Right kidney (tissue), 1 donor: ENCODE measurements at regions not wholly inside any gene's neighbourhood (a gene's known extent, or its start where the extent isn't known, plus 50 kb on each side); places are given as distances from the start of the nearest gene placed in this dataset.

Source experiments
- DNase-seq: peaks from one replicate; pipeline ENCODE4 v3.0.0-alpha.2; 2016

DNA sequence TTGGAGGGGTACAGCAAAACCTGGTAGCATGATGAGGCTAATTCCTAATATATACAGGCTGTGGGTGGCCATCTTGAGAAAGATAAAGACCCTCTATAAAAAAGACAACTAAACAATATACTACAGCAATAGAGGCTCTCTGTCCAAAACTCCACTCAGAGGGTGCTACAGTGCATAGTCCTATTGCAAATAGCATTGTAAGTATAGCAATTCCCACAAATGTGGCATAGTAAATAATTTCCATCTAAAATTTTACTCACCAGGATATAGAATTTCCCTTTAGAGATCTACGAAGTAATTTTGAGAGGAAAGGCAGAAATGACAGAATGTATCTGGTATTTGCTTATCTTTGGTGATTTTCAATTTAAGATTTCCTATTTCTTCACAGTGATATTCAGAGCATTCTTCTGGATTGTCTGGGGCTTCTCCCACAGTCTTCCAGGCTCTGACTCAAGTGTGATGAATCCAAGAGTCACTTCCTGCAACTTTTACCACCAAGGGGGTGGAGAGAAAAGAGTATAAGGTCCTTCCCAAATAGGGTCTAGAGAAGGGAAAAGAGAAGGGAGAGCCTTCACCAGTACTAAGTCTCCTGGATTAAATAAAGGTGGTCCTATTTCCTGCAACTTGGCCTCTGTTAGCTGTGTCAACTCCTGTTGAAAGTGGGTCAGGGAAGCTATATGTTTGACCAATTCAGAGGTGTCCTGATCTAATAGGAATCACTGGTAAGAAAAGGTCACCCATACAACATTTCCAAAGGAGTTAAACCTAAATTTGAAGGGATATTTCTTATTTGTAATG, 1054.7 kb upstream of the CNTN5 start:
- no peak for DNase-seq

DNA sequence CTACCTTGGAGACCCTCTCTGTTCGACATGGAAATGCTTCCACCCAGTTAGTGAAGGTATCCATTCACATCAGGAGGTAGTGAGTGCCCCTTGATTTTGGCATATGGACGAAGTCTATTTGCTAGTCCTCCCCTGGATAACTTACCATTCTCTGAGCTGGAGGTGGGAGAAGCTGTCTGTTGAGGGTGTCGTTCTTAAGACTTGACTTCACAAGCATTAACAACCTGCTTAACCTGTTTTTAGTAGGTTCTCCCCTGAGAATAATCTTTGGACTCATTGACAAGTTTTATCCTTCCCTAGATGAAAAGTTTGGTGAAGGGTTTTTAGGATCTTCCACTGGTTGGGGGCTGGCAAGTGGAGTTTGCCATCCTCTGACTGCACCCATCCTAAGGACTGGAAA, 1053.8 kb upstream of the CNTN5 start:
- DNase-seq, result no peak

GRCh38 chr11:97968071-97968470, 1052.7 kb upstream of the CNTN5 start:
- DNase-seq, result no peak

- no peak for DNase-seq
These were observed 1048.0 kb upstream of the CNTN5 start for GRCh38 chr11:97972731-97973130.

DNA sequence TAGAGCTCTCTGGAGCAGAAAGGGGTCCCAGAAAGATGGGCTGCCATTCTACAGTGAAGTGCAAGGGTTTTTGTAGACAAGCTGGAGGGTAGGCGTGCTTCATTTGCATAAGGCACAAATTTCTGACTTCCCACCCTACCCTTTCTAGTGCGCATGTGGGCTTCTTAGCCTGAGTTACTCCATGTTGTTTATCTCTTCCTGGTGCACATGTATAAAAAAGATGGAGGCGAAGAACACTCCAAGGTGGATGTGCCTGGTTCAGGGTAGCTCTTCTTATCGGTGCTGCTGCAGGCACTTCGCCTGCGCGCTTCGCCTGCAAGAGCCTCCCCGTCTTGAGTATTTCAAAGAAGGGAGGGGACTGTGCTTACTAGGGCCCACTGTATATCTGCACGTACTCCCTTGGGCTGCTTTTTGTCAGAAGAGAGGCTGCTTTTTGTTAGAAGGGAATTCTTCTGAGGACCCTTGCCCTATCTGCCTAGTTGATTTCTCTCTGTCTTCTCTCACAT, 1047.3 kb upstream of the CNTN5 start:
- DNase-seq, result no peak

GRCh38 chr11:97974798-97975498, 1045.8 kb upstream of the CNTN5 start:
- DNase-seq, result no peak

DNA sequence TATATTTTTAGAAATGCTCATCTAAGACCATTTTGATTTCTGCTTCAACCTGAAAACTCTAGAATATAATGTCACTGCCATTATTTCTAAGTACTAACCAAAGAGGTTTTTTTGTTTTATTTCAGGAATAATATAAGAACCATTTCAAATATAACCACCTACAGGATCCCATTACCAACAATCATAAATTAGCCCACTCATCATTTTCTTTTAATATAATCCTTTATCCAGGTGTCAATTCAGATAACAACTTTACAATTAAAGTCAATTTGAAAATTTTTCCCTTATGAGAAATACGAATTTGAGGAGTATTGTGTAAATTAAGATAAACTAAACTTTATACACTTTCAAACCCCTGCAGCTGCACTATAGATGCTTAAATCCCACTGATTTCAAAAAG, 1043.0 kb upstream of the CNTN5 start:
- no peak for DNase-seq

DNA sequence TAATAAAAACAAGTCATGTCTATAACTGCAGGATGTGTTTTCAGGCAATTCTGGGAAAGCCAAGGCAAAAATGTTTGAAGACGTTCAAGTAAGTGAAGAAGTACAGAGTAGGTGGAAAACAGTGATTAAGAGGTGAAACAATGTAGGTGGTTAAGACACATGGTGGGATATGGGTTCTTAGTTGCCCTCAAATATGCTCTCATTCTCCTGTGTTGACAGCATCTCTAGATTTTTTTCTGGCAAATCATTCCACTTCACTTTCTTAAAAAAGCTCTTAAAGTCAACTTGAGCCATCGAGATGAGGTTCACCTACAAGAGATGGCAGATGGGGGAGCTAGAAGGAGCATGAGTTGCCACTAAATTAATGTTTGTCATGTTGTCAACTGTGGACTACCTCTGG, 1041.0 kb upstream of the CNTN5 start:
- no peak for DNase-seq

- DNase-seq, result no peak
These were observed 1038.2 kb upstream of the CNTN5 start for GRCh38 chr11:97982512-97982911.

- DNase-seq, result no peak
These were observed 1031.6 kb upstream of the CNTN5 start for GRCh38 chr11:97989121-97989520.

DNA sequence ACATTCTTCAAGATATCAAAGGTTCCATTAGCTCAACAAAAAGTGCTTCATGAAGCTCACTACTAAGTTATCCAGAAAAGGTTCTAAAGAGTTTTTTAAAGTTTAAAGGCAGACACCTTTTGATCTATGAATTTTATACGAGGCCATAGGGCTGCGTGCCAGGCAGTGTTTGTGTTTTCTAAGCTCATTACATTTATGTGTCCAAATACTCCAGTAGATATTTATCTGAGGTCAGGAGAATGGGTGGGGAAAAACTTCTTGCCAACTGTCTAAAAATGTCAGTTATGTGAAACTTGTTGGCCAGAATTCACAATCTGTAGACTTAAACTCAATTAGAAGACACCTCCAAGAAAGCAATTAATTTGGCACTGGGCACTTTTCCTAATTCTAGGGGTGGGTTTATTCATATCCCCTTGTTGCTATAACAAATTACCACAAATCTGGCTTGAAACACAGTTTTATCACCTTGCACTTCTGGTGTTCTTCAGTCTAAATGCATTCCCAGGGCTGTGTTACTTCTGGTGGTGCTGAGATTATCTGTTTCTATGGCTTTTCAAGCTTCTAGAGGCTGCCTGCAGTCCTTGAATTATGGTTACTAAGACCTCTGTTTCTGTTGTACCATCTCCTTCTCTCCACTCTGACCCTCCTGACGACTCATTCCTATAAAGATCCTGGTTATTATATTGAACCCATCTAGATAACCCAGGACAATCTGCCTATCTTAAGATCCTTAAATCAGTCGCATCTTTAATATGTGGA, 1030.4 kb upstream of the CNTN5 start:
- no peak for DNase-seq

DNA sequence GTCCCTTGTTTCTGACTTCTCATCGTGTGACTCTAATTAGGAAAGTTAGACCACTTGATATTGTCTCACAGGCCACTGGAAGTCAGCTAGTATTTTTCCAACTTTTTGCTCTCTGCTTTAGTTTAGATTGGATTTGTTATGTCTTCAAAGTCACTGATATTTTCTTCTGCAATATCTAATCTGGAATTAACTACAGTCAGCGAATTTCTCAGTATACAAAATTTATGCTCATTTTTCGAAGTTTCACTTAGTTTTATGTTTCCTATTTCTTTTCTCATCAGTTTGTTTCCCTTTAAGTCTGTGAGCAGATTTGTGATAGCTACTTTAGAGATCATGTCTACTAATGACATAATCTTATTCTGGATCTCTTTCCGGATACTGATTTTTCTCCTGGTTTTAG, 1027.2 kb upstream of the CNTN5 start:
- no peak for DNase-seq

- no peak for DNase-seq
These were observed 1024.9 kb upstream of the CNTN5 start for GRCh38 chr11:97995874-97996273.

DNA sequence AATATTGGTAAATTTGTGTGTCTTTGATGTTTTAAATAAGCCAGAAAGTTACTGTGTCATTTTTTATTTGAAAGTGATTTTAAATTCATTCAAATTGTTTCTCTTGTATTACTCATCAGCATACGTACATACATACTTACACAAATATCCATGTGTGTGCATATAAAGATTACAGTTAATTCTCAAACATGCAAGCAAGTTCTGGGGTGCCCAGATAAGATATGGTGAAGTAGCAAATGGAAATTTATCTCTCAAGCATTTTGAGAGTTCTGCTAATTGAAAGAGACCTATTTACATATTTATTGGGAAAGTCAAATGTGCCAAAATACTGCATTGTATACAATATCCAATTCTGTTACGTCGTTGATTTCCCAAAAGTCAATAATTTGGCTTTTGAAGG, 1024.0 kb upstream of the CNTN5 start:
- DNase-seq, result no peak

DNA sequence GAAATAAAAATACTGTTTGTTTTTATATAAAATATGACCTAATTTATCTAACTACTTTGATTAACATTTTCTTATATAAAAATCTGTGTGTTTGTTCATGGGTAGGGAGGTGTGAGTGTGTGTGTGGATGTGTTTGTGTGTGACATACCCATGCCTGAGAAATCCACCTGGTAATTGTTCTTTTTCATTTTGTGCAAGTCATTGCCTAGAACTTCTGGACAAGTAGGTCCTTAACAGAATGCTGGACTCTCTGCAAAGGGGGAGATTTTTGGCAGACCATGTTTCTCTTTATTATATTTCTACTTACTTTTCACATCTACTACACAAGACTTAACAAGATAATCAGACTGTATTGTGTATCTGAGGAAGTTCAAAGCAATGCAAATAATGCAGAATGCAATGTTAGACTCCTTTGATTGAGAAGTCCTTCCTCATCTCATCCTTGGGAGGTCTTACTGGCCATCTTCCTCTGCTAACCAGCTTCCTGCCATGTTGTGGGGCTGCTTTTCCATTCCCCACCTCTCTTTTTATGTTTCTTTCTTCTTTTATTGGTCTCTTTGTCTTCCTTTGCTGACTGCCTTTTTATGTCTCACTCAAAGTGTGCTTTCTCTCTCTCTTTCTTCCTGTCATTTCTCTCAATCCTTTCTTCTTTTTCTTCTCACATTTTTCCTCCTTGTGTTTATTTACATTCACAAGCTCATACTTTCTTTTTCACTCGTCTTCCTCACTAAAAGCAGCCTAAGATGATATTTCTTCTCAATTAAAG, 1017.0 kb upstream of the CNTN5 start:
- no peak for DNase-seq

GRCh38 chr11:98007072-98007471, 1013.7 kb upstream of the CNTN5 start:
- no peak for DNase-seq

DNA sequence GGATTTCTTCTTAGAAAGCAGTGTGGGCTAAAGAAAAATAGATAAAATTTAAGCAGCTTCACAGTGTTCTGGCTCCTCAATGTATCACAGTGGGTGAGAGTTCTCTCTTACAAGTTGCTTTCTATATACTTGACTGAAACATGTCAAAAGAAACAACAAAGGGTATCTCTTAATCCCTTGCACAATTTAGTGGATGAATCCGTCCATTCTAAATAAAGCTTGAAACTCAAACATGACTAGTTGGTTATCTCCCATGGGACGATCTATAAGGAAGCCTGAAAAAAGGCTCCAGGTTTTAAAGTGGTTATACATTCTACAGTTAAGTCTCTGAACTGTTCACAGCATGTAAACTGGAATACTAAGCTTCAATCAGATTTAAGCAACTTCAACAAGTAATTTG, 993.1 kb upstream of the CNTN5 start:
- no peak for DNase-seq

DNA sequence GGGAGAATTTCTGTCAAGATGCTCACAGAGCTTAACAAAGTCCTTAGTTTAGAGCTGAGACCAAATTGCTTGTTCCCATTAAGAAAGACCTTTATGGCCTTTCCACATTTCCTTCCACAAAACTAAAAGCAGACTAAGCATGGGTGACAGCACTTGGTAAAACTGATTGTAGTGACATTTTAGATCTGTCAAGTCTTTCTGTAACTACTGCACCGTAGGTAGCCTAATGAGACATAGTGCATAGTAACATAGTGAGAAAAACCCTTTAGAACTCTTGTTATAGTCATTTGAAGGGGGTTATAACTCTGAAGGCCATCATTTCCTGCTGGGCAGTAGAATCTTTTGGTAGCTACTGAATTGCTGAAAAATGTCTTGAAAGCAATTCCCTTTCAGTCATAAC, 990.9 kb upstream of the CNTN5 start:
- no peak for DNase-seq

GRCh38 chr11:98036810-98037209, 983.9 kb upstream of the CNTN5 start:
- DNase-seq, result no peak

DNA sequence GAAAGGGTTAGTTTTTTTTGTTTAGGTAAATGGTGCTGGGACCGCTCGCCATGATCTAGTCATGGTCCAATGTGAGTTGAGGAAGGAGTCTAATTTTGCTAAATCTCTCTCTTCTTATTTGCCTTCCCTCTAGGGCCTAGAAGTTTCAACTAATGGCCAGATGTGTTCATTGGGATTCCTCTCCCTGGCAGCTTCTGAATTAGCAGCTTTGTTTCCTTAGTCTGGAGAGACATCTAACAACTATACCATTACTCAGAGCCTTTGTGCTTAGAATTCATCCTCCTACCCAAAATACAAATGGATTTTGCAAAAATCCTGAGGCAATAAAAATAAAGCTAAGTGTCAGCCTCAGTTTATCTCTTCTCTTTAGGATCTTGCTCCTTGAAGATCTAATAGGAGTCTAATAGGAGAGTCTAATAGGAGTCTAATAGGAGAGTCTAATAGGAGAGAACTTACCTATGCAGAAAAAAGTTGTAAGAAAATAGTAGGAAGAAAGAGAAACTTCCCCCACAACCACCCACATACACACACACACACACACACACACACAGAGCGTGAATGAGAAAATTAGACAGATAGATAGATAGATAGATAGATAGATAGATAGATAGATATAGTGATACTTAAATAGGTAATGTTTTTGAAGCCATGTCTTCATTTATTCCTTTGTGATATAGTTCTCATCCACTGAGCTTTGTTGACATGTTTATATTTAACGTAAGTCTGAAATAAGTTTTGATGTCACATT, 980.5 kb upstream of the CNTN5 start:
- no peak for DNase-seq

DNA sequence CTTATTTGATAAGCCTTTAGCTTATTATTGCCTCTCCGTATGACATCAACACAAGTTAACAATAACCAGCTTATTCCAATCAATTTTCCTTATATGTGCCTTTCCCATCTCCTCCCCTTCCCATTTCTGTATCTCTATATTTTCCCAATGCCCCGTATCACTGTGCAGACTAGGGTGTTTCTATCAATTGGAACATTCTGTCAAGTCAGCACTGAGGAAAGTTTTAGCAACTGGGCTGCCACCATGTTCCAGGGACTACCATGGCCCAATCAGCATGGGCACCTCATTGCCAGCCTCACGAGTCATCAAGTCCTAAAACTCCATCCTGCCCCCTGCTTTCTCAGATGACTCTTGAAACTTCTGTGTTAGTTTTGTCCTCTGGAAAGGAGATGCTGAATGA, 973.1 kb upstream of the CNTN5 start:
- no peak for DNase-seq

DNA sequence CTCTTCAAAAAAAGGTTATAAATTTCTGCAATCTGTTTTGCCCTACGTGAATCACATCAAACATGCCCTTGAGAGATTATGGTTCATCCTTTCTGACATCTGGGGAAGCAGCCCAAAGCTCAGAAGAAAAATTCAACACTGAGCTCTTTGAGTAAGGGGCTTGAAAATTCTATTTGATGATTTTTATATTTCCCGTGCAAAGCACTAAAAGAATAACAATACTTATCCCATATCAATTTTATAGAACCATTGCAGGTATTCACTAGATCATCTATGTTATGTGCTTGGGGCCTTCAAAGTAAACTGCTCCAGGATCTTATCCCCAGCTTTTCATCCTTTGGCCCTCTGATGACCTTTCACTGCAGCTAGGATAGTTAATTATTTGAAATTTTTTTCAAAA, 966.9 kb upstream of the CNTN5 start:
- no peak for DNase-seq
